RKO (cell line): ENCODE measurements at regions not wholly inside any gene's neighbourhood (a gene's known extent, or its start where the extent isn't known, plus 50 kb on each side); places are given as distances from the start of the nearest gene placed in this dataset.

Source experiments
- DNase-seq: peaks from one replicate; pipeline ENCODE4 v3.0.0-alpha.2; 2016; ENCODE audit warnings: low spot score

DNA sequence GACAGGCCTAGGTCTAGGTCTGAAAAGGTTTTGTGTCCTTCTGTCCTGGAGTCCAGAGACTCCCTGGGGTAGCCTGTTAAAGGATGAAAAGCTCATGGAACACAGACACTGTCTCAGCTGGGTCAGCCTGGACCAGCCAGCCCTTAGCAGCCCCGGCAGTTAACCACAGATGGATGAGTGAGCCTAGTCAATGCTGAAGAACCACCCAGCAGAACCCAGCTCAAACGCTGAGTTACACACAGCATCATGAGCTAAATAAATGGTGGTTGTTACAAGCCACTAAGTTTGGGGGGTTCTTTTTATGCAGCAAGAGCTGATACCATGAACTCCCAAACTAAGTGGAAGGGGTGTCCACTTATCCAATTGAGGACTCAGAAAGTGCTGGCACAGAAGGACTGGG, 472.8 kb upstream of the PROK2 start:
- no peak for DNase-seq

DNA sequence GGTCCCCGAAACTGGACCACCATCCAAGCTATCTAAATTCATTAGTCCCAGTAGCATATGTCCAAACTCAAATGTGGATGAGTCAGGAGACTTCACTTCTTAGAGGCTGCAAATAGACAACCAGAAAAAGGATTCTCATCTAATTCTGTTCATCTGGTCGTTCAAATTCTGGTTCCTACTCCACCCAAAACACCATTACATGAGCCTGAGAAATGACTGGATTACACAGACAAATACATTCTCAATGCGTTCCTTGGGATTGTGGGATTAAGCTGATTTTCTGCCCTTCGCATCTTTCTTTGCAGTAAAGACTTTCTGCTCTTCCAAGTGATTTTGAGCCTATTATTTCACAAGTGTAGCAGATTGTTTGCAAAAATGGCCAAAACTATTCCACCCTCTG, 472.3 kb upstream of the PROK2 start:
- DNase-seq: no peak

DNA sequence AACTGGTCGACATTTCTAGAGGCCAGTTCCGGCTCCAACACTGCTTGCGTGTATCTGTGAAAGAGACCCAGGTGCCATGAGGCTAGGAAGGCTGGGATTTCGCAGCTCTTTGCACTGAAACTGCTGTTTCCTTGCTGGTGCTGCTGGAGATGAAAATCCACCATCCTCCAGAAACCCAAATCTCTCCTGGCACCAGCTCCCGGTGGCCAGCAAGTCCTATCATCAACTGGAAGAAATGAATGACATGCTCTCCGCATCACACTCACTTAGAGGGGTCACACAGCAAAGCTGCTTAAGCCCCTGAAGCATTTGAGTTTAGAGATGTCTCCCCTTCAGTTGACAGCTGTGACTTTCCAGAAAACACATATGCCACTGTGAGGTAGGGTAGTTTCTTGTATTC, 471.8 kb upstream of the PROK2 start:
- DNase-seq: no peak

DNA sequence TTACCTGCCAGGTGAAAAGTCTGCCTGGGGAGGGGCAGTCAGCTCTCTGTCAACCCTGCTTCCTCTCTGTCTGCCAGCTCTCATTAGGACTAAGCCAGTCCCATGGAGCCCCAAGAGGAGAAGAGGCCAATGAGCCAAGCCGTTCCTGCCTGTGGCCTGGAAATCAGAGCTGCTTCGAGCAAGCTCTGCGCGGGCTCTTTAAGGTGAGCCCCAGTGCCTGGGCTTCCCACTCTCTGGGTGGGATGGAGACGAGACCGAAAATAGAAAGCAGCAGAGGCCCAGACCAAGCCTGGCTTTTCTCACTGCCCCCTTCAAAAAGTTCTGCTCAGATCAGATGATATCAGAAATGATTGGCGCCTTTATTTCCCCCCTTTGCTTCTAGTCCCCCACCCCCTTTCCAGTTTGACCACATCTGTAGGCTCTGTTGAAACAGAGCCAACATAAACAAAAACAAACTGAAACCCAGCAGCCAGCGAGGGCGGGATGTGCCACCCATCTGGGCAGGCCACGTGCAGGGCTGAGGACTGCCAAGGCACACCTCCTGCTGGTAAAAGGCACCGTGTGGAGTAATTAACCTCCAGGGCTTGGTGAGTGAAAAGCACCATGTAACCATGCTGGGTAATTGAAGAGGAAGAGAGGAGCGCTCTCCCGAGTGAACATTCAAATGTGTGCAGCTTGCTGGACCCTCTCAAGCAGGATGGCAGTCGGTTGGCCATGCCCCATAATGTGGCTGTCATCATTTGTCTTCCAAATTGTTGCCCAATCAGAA, 471.0 kb upstream of the PROK2 start:
- DNase-seq: no peak

DNA sequence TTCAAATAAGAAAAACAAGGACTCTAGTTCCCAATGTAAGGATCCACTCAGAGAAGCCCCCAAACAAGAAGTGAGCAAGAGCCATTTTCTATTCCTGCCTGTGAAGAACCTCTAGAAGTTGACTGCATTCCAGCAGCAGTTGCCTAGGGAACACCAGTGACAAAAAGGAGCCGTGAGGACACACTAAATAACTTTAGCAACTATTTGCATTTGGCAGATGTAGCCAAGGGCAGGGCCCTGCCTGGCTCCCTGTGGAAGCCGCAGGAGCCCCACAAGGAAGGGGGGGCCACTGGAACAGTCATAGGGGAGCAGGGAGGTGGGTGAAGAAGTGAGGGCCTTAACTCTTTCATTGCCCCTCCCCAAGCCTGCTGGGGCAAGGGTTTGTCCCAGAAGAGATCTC, 470.2 kb upstream of the PROK2 start:
- DNase-seq: no peak

DNA sequence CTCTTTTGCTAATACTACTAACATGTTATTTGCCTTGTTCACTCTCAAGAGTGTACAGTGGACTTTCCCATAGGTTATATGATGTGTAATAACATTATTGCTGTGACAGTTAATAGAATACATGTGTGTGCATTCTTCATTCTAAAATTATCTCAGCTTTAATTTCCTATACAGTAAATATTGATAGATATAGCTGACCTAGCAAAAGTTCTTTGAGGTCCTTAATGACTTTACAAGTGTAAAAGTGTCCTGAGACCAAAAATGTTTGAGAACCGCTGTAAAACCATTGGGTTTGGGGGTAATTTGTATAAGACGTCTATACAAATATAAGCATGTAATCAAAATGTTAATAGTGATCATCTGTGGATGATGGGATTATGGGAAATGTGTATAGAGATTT, 469.5 kb upstream of the PROK2 start:
- DNase-seq: no peak

DNA sequence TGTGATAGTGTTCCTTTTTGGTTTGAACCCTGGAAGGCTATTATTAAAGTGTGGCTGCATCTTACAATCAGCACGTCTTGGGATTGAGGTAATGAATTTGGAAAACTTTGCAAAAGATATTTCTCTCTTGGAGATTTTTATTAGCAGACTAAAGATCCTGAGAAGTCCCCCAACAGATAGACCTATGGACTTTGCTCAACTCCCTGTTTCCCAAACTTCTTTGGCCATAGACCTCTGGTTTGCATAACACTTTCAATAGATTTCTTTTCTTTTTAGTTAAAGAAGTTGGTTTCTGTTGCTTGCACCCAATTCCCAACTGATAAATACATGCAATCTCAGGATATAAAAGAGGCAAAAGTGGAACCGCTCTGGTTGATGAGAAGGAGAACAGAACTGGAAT, 465.8 kb upstream of the PROK2 start:
- DNase-seq: no peak

DNA sequence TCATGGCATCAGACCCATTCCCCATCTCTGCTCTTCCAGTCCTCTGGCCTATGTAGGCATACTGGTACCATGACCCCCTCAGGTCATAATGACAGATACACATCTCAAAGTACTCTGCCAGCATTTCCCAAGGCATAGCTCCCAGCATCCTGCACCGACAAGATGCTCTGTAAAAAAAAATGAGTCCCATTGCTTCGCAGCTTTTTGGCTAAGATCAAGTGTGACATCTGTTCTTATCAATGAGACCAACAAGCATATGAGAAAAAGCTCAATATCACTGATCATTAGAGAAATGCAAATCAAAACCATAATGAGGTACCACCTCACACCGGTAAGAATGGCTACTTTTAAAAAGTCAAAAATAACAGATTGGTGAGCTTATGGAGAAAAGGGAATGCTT, 463.9 kb upstream of the PROK2 start:
- DNase-seq: no peak

DNA sequence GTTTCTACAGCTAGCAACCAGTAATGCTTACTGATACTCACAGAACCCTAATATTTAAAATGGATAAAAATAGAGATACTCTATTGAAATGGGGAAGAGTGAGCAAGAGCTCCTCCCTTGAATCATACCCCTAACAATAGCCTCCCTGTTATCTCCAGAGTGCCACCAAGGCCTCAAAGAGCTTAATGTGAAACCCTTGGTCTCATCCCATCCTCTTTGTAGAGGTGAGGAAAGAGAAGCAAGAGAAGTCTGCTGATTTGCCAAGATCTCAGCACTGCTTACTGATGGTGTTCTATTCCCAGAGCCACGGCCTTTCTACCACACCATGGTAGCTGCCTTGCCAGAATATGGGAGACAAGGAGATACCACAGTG, 463.4 kb upstream of the PROK2 start:
- no peak for DNase-seq

DNA sequence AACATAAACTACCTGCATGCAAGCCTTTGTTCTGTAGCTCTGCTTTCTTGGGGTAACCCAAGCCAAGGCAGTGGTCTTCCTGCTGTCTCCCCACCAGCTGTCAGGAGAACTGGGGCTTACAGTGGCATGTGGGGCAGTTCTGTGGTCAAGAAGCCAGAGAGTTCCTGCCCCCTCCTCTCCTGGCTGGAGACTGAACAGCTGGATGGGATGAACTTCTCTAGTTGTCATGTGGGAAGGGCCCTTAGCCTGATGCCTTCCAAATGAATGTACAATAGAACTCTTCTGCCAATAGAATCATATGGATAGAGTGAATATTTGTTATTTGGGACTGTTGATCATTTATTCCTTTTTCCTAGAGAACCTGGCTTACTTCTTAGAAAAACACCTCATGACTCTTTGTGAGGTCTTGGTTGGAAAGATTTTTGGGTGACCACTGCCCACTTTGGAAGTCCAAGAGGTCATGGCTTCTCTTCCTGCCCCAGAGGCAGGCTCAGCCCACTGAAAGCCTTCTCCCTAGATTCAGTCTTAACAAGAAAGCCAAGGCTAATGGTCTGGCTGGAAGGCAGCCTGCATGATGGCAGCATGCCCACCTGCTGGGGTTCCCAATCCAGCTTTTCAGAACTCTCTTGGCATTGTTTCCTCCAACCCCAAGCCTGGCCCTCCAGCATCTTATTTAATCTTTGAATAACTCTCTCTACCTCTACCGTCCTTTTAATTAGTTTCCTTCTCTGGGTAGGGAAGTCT, 462.9 kb upstream of the PROK2 start:
- no peak for DNase-seq

DNA sequence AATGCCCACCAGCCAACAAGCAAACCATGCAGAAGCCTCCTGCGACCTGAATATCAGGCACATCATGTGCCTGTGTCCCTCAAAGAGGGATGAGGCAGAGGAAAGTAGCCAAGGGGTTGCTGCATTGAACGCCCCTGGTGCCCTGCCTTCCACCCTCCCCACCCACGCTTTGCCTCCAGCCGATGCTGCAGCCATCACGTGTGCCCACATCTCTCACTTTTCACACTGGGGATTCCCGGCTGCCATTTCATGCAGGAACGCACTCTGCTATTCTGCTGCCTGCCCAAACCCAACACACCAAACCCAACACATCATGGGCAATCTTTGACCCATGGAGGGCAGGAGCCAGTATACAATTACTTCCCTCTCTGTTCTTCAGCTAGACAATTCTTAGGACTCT, 462.2 kb upstream of the PROK2 start:
- no peak for DNase-seq

DNA sequence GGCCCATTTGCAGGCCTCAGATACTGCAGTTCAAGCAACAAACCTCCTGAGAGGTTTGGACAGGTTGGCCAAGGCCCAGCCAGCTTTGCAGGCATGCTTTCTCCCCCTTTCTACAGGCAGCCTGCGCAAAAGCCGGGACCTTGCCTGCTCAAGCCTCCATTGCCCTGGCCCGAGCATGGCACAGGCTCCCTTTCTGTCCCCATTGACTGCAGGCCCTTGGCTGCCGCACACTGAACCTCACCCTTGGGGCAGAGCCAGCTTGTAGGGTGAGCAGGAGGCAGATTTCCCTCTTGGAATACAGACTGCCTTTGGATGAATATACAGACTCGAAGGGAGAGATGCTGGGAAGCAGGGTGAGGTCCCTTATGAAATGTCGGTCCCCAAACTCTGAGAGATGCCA, 461.7 kb upstream of the PROK2 start:
- DNase-seq: no peak

DNA sequence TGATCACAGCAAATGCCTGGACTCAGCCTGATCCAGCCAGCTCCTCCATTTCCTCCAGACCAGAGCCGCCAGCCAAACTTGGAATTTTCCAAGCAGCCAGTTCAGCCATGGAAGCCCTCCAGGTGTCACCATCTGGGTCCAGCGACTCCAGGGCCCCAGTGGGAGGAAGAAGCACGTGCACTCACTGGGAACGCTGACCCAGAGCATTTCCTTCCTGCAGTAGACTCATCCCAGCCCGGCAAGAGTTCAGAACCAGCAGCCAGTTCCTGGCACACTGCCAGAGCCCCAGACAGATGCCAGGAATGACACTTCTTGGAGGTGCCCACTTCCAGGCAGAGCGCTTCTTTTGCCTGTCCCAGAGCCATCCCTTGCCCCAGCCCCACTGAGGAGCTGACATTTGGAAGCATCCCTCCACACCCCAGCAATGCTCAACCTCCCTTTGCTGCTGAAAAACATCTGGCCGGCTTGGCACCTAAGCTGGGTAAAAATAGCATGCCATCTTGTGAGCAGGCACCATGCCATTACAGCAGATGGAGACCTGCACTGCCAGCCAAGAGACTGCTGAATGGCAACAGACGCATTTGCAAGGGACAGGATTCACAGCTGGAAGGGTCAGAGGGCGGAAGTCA, 460.3 kb upstream of the PROK2 start:
- DNase-seq: no peak

DNA sequence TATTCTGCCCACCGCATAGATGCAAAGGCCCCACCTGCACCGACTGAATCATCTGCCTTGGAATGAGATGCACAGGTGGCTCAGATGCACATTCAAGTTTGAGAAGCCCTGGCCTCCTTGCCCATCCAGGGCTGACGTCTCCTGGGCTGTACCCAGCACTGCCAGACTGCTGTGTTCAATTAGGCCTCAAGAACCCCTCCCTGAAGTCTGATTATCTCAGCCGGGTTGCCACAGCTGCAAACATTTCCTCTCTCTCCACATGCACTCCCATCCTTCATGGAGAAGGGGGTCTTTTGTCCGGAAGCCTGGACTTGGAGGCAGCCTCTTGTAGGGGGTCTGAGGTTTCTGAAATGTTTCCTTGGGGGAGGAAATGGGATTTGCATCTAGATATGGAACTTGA, 459.4 kb upstream of the PROK2 start:
- no peak for DNase-seq

DNA sequence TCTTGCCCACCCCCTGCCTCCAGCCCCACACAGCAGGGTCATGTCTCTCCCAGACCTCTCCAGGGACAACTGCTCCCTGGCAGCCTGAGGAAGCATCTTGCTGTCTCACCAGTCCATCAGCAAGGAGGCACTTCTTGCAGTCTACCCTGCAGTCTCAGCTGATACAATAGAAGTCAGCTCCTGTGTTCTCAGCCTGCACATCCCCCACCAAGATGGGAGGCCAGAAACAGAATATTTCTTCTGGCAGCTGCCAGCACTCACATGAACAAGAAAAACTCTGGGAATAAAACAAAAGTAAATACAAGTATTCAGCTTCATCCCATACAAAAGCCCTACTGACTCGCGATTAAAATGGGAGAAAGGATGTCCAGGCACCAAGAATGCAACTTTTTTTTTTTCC, 457.4 kb upstream of the PROK2 start:
- DNase-seq: no peak

DNA sequence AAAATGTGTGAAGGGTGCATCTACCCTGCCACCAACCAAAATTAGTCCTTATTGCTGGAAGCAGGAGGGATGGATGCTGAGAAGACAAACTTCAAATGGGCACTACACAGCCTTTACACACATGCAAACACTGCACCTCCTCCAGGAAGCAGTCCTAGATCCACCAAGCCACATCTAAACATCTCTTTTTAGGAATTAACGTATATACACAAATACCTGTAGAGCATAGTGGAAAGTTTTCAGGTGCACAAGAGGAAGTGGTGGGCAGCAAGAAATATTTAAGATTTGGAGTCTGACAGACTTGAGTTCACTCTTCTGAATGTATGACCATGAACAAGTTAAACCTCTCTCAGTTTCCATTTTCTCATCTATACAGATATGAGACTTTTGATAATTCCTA, 456.6 kb upstream of the PROK2 start:
- no peak for DNase-seq

DNA sequence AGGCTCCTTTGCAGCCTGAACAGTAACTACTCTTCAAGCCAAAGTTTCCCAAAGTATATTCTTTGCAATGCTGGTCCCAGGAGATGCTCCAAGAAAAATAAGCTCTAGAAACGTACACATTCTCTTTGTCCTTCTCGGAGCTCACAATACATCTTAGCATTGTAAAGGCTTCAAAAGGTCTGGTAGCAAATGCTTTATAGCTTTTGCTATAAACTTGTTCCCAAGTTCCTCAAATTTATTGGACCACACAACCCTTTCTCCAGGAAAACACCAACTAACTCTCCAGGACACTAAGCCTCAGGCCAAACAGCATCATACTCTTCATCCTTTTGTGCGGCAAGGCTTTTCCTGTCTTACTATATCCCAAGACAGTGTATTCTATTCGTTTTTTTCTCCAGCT, 455.6 kb upstream of the PROK2 start:
- DNase-seq: no peak

DNA sequence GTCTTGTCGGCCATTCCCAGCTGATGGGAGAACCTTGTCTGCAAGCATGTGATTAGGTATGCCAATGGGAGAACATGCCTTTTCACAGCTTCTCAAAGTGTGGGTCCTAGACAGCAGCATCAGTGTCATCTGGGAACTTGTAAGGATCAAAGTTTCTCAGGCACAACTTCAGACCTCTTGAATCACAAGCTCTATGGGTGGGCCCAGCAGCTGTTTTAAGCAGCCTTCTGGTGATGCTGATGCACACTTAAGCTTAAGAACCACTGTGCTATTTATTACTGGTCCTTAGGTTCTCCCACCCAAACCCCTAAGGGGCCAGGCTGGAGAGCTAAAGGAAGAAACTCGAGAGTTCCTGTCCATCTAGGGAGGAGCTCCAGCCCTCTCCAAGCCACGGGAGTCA, 453.9 kb upstream of the PROK2 start:
- no peak for DNase-seq

DNA sequence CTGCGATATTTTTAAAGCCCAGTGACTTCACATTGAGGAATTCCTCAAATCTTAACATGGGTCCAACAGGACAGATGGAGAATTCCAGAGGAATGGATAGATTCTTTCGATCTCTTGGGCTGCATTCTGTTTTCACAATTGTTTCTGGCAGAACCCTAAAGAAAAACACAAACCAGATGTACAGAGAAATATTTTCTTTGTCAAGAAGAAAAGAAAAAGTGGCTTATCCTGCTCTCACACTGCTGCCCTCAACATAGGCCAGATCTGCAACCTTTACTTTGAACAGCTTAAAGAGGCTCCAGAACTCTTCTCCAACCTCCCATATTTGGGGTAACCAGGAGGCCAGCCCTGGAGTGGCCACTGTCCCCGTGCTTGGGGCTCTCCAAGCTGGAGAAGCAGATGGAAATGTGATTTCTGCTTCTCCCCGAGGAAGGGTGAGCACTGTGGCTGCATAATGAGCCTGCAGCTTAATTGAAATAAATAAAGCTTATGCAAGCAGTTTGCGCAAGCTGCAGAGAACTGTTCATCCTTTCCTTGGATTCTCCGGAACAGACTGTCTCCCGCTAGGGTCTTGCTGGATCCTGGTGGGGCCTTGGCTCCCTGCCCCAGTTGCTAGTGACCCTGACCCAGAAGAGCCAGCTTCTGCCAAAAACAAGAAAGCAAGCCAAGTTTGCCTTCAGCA, 453.2 kb upstream of the PROK2 start:
- DNase-seq: no peak

DNA sequence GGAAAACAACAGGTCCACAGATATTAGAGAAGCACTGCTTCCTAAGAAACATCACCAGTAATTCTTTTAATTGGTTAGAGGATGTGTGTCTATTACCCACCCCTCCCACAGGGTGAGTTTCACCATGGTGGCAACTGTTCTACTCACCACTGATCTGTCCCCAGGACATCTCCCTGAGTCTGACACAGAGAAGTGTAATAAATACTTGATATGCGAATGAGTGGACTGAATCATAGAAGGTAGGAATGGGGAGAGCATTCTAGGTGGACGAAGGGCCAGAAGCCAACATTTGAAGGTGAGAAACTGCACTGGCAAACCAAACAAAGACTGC, 452.7 kb upstream of the PROK2 start:
- DNase-seq: no peak

DNA sequence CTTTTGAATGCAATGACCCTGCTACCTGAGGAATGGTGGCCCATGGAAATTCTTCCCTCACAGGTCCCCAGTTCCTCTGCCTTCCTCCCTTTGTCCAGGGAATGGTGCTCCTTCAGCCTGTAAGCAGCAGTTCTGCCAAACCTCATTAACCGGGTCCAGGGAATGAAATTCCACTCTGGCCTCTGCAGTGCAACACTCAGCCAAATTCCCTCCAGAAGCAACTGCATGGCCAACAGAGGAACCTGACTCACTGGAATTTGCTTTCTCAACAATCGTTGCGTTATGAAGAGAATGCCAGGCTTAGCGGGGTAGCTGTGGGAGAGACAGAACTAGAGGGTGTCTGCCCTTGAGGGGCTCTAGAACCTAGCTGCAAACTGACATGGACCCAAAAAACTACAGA, 449.4 kb upstream of the PROK2 start:
- no peak for DNase-seq

DNA sequence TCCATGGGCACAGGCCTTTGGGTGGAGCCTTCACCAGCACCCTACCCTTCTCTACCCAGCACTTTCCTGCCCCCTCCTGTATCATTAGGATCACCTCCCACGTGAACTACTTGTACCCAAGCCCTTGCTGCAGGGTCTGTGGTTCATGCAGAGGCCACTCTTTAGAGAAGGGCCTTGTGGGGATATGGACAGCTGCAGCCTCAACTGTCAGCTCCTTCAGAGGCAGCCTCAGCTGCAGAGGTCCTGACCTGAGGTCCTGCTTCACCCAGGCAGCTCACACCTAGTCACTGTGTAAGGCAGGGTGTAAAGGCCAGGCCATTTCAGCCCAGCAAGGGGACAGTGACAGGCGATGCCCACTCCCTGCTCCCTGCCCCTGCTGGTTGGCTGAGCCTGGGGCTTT, 448.6 kb upstream of the PROK2 start:
- DNase-seq: no peak

DNA sequence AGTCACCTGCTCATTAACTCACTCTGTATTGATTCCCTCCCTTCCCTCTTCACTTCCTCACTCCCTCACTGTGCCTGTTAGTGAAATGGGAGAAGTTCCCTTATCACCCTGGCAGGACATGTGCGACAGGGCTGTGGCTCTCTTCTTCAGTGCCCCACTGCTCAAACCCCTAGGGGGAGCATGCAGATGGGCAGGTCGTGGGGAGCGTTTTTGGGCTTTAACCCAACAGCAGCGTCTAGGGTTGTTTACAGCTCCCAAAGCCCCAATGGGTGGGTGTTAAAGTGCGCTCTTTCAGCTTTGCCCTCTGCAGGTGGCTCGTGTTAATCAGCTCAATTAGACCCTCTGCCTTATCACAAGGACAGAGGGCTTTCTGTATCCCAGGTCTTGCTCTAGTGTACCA, 447.8 kb upstream of the PROK2 start:
- DNase-seq: no peak
